ENCODE measurements at regions not wholly inside any gene's neighbourhood (a gene's known extent, or its start where the extent isn't known, plus 50 kb on each side); places are given as distances from the start of the nearest gene placed in this dataset.

DNA sequence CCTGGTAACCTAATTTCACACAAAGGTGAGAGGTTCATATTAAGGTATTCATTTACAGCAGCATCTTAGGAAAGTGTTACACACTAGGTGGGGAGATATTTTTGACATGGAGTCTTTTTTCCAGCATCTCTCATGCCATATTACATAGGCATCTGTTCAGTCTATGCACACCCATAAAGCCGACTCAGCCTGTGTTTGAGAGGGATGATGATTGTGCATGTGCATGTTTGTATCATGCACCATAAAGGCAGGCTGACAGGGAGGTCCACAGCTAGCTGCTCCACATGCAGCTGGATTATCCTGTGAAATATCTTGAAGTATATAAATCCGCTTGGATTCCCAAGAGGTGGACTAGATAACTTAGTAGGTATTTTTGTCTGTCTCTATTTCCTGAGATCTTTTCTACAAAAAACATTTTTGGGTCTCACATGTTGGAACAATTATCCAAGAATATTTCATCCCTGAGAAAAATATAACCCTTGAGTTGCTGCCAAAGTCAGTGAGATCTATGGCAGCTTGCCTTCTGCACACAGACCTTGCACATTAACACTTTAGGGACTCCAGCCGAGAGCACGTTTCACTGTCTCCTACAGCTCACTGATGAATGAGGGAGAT lies 288.4 kb upstream of the DPH6 start:
- Histone ChIP-seq H3K9ac (ENCODE audit: low read depth, low read length) (no peak overlapping the region), H2BK5ac (ENCODE audit: low read depth, low read length, poor library complexity, severe bottlenecking) (no peak overlapping the region), H4K5ac (ENCODE audit: low read depth, low read length) (no peak overlapping the region), H3K9me1 (ENCODE audit: insufficient read depth, low read length) (no peaks in the 10 kb centered on the region), H3K23ac (ENCODE audit: low read depth, low read length) (no peak overlapping the region), H3K9me3 (ENCODE audit: control insufficient read depth, insufficient read depth, low read length) (no peaks in the 10 kb centered on the region), H3K4me2 (ENCODE audit: low read depth, low read length) (no peak overlapping the region), H3K4me1 (ENCODE audit: control insufficient read depth, insufficient read depth, low read length) (no peaks in the 10 kb centered on the region), H2BK15ac (ENCODE audit: low read depth, low read length) (no peak overlapping the region), H3K27me3 (ENCODE audit: control insufficient read depth, insufficient read depth, low read length) (peaks cover 11% of the 10 kb centered on the region), H2AFZ (replicated peaks; ENCODE audit: low read length, poor library complexity) (no peak overlapping the region), H2AK5ac (ENCODE audit: low read depth, low read length) (no peak overlapping the region), H3K36me3 (ENCODE audit: control insufficient read depth, insufficient read depth, low read length) (no peaks in the 10 kb centered on the region), H3K18ac (ENCODE audit: low read depth, low read length) (no peak overlapping the region), H3K4me3 (ENCODE audit: insufficient read depth, low read depth, low read length) (no peak overlapping the region), H4K91ac (ENCODE audit: insufficient read depth, low read depth, low read length) (no peak overlapping the region), H2BK120ac (ENCODE audit: low read depth, low read length) (no peak overlapping the region), H2AK9ac (replicated peaks; ENCODE audit: low read depth, low read length, poor library complexity) (no peak overlapping the region), H2BK20ac (ENCODE audit: low read depth, low read length) (no peak overlapping the region), H3K79me1 (ENCODE audit: low read depth in 1 of 2, low read length in 2 of 2) (no peaks in the 10 kb centered on the region), H3K56ac (ENCODE audit: extremely low read depth, insufficient read depth, low read length) (no peak overlapping the region), H4K8ac (ENCODE audit: low read depth in 2 of 2, low read length in 2 of 2) (no peak overlapping the region), H3K4ac (ENCODE audit: low read depth, low read length) (no peak overlapping the region), H3K14ac (replicated peaks; ENCODE audit: low read depth, low read length) (no peak overlapping the region), H3K27ac (ENCODE audit: insufficient read depth, low read length) (no peak overlapping the region), H4K20me1 (ENCODE audit: insufficient read depth, low read length) (no peaks in the 10 kb centered on the region)
- ATAC-seq (ENCODE audit: low read depth) = no peak
- no peak for DNase-seq
- ChIA-PET CTCF (no interaction called here), POLR2A (ENCODE audit: unreplicated experiment) (interaction anchor here (0.6 kb wide), 1 partner anchor 981 kb away, joined by 4 read pairs; no protein-coding TSS in a partner anchor)
- BruUV-seq (replicated peaks) = no TSS peak
- dilution Hi-C loops (cut with HindIII; ENCODE audit: low sequenced_read_pairs, unreplicated experiment) = no loop called here
- intact Hi-C loops (cut with micrococcal nuclease) = no loop called here
- in situ Hi-C loops (cut with MboI; ENCODE audit: low sequenced_read_pairs) = no loop called here
- TF ChIP-seq CHD1 (IDR thresholded peaks at IDR 0.05; ENCODE audit: low read depth, low read length) (no peak), MAZ (IDR thresholded peaks at IDR 0.05; ENCODE audit: borderline replicate concordance, low read depth, low read length) (no peak), CEBPB (IDR thresholded peaks at IDR 0.05; ENCODE audit: low read depth, low read length) (no peak), RFX5 (IDR thresholded peaks at IDR 0.05; ENCODE audit: low read depth, low read length) (no peak), SMC3 (IDR thresholded peaks at IDR 0.05; ENCODE audit: low read depth, low read length) (no peak), MXI1 (IDR thresholded peaks at IDR 0.05; ENCODE audit: borderline replicate concordance, low read depth, low read length) (no peak), POLR2A (IDR thresholded peaks at IDR 0.05; ENCODE audit: low read depth, low read length) (no peak), USF2 (IDR thresholded peaks at IDR 0.05; ENCODE audit: low read depth, low read length) (no peak), RCOR1 (IDR thresholded peaks at IDR 0.05; ENCODE audit: insufficient replicate concordance, low read length) (no peak), MAFK (IDR thresholded peaks at IDR 0.05; ENCODE audit: low read depth, low read length) (no peak), NFE2L2 (IDR thresholded peaks at IDR 0.05; ENCODE audit: low read depth, low read length) (no peak), RAD21 (IDR thresholded peaks at IDR 0.05; ENCODE audit: low read length) (no peak), BHLHE40 (IDR thresholded peaks at IDR 0.05; ENCODE audit: low read depth, low read length) (no peak), FOS (IDR thresholded peaks at IDR 0.05; ENCODE audit: low read depth, low read length) (no peak)
- TF ChIP-seq, protein P1, sequence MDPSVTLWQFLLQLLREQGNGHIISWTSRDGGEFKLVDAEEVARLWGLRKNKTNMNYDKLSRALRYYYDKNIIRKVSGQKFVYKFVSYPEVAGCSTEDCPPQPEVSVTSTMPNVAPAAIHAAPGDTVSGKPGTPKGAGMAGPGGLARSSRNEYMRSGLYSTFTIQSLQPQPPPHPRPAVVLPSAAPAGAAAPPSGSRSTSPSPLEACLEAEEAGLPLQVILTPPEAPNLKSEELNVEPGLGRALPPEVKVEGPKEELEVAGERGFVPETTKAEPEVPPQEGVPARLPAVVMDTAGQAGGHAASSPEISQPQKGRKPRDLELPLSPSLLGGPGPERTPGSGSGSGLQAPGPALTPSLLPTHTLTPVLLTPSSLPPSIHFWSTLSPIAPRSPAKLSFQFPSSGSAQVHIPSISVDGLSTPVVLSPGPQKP (IDR thresholded peaks at IDR 0.05; ENCODE audit: borderline replicate concordance, low read depth, low read length) = no peak
- TF ChIP-seq, protein P2, sequence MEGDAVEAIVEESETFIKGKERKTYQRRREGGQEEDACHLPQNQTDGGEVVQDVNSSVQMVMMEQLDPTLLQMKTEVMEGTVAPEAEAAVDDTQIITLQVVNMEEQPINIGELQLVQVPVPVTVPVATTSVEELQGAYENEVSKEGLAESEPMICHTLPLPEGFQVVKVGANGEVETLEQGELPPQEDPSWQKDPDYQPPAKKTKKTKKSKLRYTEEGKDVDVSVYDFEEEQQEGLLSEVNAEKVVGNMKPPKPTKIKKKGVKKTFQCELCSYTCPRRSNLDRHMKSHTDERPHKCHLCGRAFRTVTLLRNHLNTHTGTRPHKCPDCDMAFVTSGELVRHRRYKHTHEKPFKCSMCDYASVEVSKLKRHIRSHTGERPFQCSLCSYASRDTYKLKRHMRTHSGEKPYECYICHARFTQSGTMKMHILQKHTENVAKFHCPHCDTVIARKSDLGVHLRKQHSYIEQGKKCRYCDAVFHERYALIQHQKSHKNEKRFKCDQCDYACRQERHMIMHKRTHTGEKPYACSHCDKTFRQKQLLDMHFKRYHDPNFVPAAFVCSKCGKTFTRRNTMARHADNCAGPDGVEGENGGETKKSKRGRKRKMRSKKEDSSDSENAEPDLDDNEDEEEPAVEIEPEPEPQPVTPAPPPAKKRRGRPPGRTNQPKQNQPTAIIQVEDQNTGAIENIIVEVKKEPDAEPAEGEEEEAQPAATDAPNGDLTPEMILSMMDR (conservative IDR thresholded peaks at IDR 0.05; ENCODE audit: low read depth, low read length) = no peak
- WGBS, 2 experiments (ENCODE audit: extremely low coverage in 2 of 2, insufficient read length in 1 of 2) = no CpG with 5 or more reads among the region's 4 CpGs

Measured in IMR-90 (cell line).